Keratinocyte (primary cell): ENCODE measurements at regions not wholly inside any gene's neighbourhood (a gene's known extent, or its start where the extent isn't known, plus 50 kb on each side); places are given as distances from the start of the nearest gene placed in this dataset.

ENCODE experiments used
- EZH2 ChIP-seq: IDR thresholded peaks from one replicate; pipeline ENCODE4 v1.6.1; 2012; ENCODE audit warnings: inconsistent platforms, mild to moderate bottlenecking, low read length, moderate library complexity
- TF ChIP-seq, protein P1 (sequence below), 3 experiments: IDR thresholded peaks in 1 of 3; conservative IDR thresholded peaks in 1 of 3; optimal IDR thresholded peaks in 1 of 3; 2 replicates in 2 of 3; 3 replicates in 1 of 3; pipeline versions ENCODE3 to v1.5.1; 2011; ENCODE audit warnings: low read length in 3 of 3, mild to moderate bottlenecking in 3 of 3, moderate library complexity in 2 of 3, control low read depth in 1 of 3, inconsistent platforms in 1 of 3; ENCODE audit not compliant: insufficient read depth in 2 of 3; ENCODE audit errors: extremely low read depth in 1 of 3

DNA sequence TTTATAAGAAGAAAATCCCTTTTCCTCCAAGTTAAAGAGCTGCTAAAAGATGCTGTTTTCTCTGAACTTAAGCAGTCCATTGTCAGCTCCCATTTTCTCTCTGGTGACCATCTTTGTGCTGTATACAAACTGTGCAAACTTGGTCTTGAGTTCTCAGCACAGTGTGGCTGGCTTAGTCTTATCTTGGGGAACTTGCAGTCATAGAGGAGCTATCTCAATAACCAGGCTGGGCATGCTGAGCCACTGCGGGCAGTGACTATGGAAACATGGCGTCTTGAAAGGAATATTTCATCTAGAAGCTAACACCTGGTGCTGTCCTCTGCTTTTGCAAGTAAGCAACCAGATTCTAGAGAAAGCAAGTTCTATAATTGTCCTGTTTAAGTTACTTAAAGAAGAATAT lies 1334.4 kb upstream of the CELF4 start:
- TF ChIP-seq, protein P1, sequence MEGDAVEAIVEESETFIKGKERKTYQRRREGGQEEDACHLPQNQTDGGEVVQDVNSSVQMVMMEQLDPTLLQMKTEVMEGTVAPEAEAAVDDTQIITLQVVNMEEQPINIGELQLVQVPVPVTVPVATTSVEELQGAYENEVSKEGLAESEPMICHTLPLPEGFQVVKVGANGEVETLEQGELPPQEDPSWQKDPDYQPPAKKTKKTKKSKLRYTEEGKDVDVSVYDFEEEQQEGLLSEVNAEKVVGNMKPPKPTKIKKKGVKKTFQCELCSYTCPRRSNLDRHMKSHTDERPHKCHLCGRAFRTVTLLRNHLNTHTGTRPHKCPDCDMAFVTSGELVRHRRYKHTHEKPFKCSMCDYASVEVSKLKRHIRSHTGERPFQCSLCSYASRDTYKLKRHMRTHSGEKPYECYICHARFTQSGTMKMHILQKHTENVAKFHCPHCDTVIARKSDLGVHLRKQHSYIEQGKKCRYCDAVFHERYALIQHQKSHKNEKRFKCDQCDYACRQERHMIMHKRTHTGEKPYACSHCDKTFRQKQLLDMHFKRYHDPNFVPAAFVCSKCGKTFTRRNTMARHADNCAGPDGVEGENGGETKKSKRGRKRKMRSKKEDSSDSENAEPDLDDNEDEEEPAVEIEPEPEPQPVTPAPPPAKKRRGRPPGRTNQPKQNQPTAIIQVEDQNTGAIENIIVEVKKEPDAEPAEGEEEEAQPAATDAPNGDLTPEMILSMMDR (optimal IDR thresholded peaks at IDR 0.05 in 1 of 3, IDR thresholded peaks at IDR 0.05 in 1 of 3, conservative IDR thresholded peaks at IDR 0.05 in 1 of 3; ENCODE audit: extremely low read depth in 1 of 3, insufficient read depth in 2 of 3, low read length in 3 of 3): no peak
- no peak for TF ChIP-seq EZH2
